ENCODE measurements at regions not wholly inside any gene's neighbourhood (a gene's known extent, or its start where the extent isn't known, plus 50 kb on each side); places are given as distances from the start of the nearest gene placed in this dataset.
"Not testable (repeated sequence)": the region's sequence is repeated elsewhere in the genome, so short reads cannot be mapped to it uniquely, and the experiment has no call there.

DNA sequence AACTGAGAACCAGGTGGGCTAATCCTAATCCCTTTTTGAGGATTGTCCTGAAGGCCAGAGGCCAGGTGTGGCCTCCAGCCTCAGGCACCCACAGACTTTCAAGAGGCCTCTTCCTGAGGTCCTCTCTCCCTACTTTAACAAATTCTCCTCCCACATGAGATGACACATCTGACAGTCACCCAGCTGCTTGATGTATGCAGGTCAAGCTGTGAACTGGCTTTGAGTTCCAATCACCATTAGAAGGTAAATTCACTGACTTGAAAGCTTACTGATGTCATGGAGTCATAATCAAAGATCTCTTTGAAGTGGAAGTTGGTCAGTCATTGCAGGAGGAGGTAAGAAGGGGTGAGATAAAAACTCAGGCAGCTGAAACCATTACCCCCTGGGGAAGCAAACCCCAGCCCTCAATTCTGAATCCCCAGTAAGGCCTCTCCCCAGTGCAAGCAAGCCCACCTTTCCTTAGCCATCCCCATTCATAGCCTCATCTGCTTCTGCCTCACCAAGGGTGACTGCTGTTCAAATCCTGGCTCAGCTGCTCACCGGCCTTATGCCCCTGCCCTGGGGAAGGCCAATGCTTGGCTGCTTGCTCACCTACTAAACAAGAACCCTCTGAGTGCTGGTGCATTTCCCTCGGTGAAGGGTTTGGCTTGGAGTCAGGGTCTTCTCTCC is 196.3 kb downstream of the BCL2L11 start:
- DNase-seq (ENCODE audit: low spot score): not testable (repeated sequence)

GRCh38 chr2:111319552-111319951 is 198.8 kb downstream of the BCL2L11 start:
- DNase-seq (ENCODE audit: low spot score): not testable (repeated sequence)

- DNase-seq (ENCODE audit: low spot score): not testable (repeated sequence)
These were observed 199.6 kb downstream of the BCL2L11 start for GRCh38 chr2:111320264-111320663.

- DNase-seq (ENCODE audit: low spot score): not testable (repeated sequence)
These were observed 200.3 kb downstream of the BCL2L11 start for GRCh38 chr2:111320965-111321364.

GRCh38 chr2:111323384-111323783 is 202.7 kb downstream of the BCL2L11 start:
- not testable (repeated sequence) for DNase-seq (ENCODE audit: low spot score)

- DNase-seq (ENCODE audit: low spot score): not testable (repeated sequence)
These were observed 207.0 kb downstream of the BCL2L11 start for GRCh38 chr2:111327726-111328125.

DNA sequence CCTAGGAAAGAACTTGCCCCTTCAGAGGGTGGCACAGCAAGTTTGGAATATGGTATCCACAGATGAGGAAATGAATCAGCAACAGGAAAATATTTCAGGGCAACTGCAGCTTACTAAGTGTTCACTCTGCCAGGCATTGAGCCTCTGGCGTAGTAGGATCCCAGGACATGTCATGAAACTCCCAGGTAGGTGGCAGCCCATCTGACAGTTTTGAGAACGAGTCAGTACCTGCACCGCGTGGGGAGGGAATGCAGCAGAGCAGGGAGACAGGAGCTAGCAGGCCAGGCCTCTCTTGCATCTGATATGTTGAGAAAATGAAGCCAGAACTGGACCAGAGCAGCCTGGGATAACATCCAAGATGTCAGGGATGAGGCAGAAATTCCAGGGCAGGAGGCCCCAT is 208.6 kb downstream of the BCL2L11 start:
- DNase-seq (ENCODE audit: low spot score): not testable (repeated sequence)

DNA sequence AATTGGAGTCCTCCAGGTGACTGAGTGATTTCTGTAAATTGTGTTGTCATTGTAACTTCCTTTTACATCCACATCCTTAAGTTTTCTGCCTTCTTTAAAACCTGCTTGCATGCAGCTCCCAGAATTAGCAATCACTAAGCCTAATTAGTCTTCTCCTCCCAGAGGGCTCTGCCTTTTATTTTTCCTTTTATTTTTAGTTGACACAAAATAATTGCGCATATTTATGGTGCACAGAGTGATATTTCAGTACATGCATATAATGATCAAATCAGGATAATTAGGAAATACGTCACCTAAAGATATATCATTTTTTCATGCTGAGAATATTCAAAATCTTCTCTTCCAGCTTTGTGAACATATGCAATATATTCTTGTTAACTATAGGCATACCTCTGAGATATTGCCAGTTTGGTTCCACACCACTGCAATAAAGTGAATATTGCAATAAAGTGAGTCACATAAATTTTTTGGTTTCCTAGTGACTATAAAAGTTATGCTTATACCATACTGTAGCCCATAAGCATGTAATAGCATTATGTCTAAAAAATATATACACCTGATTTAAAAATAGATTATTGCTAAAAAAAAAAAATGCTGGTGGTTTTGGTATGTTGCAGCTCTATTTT is 210.5 kb downstream of the BCL2L11 start:
- not testable (repeated sequence) for DNase-seq (ENCODE audit: low spot score)

GRCh38 chr2:111335220-111335907 is 214.7 kb downstream of the BCL2L11 start:
- not testable (repeated sequence) for DNase-seq (ENCODE audit: low spot score)

GRCh38 chr2:111338474-111338873 is 217.8 kb downstream of the BCL2L11 start:
- DNase-seq (ENCODE audit: low spot score): not testable (repeated sequence)

DNA sequence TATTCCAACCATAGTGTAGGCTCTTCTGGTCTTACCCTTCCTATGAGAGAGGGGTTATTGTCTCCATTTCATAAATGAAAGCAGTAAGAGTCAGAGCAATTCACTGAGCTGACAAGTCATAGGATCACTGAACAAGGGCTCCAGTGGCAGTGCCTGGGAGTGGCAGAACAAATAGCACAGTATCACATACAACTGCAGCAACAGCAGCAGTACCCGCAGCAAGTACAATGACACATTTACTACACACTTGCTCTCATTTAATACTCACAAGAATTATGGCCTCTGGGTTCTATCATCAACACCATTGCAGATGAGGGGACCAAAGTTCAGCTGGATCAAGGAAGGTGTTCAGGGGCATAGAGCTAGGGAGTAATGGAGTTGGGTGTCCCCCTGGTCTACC is 218.8 kb downstream of the BCL2L11 start:
- DNase-seq (ENCODE audit: low spot score): not testable (repeated sequence)

DNA sequence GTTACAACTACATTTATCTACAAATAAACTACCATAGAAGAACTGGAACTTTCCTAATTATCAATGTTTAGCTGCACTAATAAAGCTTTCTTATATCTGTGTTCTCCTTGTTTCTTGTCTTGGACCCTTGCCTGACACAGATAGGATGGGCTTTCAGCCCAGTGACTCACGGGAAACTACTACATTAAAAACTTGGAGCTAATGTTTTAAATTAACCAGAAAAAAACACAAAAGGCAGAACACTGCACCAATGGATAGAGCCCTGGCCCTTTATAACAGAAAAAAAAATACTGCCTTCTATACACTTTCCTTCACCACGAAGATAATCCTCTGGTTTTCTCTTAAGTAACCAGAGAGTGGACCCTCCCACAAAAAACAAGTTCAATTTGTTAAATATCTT is 223.9 kb downstream of the BCL2L11 start:
- not testable (repeated sequence) for DNase-seq (ENCODE audit: low spot score)

- not testable (repeated sequence) for DNase-seq (ENCODE audit: low spot score)
These were observed 224.7 kb downstream of the BCL2L11 start for GRCh38 chr2:111345439-111345838.

- DNase-seq (ENCODE audit: low spot score): not testable (repeated sequence)
These were observed 225.6 kb downstream of the BCL2L11 start for GRCh38 chr2:111346018-111346930.

DNA sequence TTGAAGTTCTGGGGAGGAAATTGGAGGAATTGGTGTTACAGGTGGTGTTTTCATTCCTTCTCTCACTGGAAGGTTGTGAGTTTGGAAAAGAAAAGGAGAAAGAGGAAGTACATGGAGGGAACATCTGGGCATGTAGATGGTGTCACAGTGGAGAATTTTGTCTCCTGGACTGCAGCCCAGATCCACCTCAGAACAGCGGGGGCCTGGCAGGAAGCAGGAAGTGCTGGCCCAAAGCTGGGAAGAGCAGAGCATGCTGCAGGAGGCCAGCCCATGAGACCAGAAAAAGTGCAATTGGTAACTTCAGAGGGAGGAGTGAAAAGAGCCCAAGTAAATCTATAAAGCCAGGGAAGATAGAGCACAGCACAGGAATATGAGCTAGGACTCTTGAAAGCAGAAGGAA is 227.0 kb downstream of the BCL2L11 start:
- not testable (repeated sequence) for DNase-seq (ENCODE audit: low spot score)

DNA sequence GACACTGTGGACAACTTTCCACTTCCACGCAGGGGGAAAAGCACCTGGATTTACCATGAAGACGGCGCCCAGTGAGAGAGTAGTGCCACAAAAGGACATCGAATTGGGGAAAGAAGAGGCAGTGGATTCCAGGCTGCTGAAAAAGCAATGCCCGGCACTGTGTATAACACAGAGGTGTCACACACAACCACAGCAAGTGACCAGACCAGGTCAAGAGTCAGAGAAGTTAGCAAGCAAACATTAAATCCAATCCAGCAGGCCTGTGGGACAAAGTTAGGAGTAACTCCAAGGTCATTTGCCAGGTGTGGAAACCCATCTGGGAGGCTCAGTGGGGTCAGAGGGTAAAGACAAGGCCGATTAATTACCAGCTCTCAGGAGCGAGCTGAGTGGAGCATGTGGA is 227.6 kb downstream of the BCL2L11 start:
- not testable (repeated sequence) for DNase-seq (ENCODE audit: low spot score)

DNA sequence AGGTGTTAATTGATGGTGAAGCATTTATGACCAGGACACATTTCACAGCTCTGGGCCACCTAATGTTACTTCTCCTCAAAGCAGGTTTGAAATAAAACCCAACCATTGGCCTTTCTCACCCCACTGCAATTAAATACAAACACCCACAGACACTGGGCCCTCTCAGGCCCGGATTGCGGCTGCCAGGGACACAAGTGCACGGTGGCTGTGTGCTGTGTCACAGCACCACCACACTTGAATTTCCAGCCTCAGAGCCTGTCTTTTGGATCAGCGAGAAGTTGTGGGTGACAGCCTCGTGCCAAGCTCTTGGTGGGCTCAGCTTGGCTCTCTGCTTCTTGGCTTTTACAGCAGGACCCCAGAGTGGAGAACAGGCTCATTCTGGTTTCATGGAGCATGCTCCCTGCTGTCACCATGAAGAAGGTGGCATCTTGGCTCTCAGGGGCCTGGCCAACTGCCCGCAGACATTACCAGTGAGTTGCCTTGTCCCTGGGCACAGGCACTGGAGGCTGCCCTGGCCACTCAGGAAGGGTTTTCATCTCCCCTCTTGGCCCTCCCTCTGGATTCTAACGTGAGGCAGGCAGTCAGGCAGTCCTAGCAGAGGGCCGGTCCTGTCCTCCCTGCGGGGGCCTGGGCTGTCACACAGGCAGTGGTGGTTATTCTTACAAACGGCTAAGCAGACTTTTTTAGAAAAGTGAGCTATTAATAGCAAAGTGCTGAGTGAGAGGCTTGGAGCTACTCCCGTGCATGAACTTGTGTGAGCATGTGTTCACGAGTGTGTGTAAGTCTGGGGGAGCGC is 234.5 kb downstream of the BCL2L11 start:
- DNase-seq (ENCODE audit: low spot score): not testable (repeated sequence)

DNA sequence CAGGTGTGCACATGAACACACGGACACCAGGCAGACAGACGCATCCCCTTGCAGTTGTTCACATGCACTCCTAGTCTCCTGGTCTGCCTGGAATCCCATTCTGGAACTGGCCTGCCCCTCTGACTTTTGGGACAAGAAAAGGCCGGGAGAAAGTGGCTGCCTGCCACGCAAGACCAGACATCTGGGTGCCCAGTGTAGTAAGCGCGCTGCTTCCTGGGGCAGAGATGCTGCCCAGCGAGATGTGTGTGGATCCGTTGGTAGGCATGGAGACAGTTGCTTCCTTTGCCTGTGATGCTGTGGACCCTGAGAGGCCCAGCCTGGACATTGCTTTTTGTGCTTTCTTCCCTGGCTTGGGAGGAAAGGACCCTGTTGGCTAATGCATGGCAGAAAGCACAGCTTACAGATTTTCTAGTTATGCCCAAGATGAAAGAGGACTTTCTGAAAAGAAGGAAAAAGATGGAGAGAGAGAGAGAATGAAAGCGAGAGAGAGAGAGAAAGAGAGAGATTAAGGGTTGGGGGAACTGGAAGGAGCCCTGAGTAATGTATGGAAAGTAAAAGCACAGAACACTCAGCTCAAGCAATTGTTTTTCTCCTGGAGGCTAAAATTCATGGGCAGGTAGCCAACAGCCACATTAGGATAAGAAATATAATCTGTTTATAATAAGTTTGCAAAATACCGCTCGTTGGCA is 235.3 kb downstream of the BCL2L11 start:
- DNase-seq (ENCODE audit: low spot score): not testable (repeated sequence)

- DNase-seq (ENCODE audit: low spot score): not testable (repeated sequence)
These were observed 235.9 kb downstream of the BCL2L11 start for GRCh38 chr2:111356512-111357031.

GRCh38 chr2:111365986-111366640 is 245.4 kb downstream of the BCL2L11 start:
- not testable (repeated sequence) for DNase-seq (ENCODE audit: low spot score)

Measured in CD4-positive, alpha-beta T cell treated with Interleukin-2 at 100 ng/mL for 4 hours (primary cell).